ENCODE measurements at regions not wholly inside any gene's neighbourhood (a gene's known extent, or its start where the extent isn't known, plus 50 kb on each side); places are given as distances from the start of the nearest gene placed in this dataset.

DNA sequence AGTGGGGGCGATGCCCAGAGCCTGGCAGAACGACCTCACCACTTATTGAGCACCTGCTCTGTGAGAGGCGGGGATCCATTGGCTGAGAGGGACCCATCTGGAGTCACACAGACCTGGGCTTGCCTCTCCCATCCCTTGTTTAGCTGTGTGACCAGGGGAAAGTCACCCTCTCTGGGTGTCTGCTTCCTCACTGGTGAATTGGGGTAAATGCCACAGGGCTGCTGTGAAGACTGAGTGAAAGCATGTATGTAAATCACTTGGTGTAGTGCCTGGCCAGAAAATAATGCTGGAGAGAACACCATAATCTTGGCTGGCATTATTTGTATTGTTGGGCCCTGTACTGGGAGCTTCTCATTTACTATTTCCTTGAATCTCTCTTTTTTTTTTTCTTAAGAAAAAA is 83.4 kb upstream of the PRL start:
- no peak overlapping the region for H3K27ac ChIP-seq (ENCODE audit: low read depth in 1 of 3, low read length in 2 of 3)
- H3K36me3 ChIP-seq (ENCODE audit: control insufficient read depth in 3 of 3, insufficient read depth in 2 of 3, low read depth in 1 of 3, low read length in 3 of 3): no peaks in the 10 kb centered on the region
- FAIRE-seq: no peak
- 75 to 87% (median 80%) methylated on average over 3 of the region's 3 CpGs for WGBS, 3 donors
- DNase-seq: no peak
- H3K4me3 ChIP-seq (ENCODE audit: low read depth in 1 of 3, low read length in 3 of 3): no peak overlapping the region
- H3K9me3 ChIP-seq (ENCODE audit: control insufficient read depth in 2 of 2, insufficient read depth in 1 of 2, low read depth in 1 of 2, low read length in 1 of 2): no peaks in the 10 kb centered on the region
- no peaks in the 10 kb centered on the region for H3K27me3 ChIP-seq (ENCODE audit: control insufficient read depth in 3 of 3, insufficient read depth in 3 of 3, low read length in 3 of 3)
- H3K4me1 ChIP-seq (ENCODE audit: control insufficient read depth in 3 of 3, insufficient read depth in 2 of 3, low read depth in 1 of 3, low read length in 2 of 3): no peaks in the 10 kb centered on the region

GRCh38 chr6:22381845-22382544 is 85.2 kb upstream of the PRL start:
- Histone ChIP-seq H3K27me3 (ENCODE audit: control insufficient read depth in 3 of 3, insufficient read depth in 3 of 3, low read length in 3 of 3) (no peaks in the 10 kb centered on the region), H3K27ac (ENCODE audit: low read depth in 1 of 3, low read length in 2 of 3) (no peak overlapping the region), H3K4me3 (ENCODE audit: low read depth in 1 of 3, low read length in 3 of 3) (no peak overlapping the region), H3K36me3 (ENCODE audit: control insufficient read depth in 3 of 3, insufficient read depth in 2 of 3, low read depth in 1 of 3, low read length in 3 of 3) (no peaks in the 10 kb centered on the region), H3K4me1 (ENCODE audit: control insufficient read depth in 3 of 3, insufficient read depth in 2 of 3, low read depth in 1 of 3, low read length in 2 of 3) (no peaks in the 10 kb centered on the region), H3K9me3 (ENCODE audit: control insufficient read depth in 2 of 2, insufficient read depth in 1 of 2, low read depth in 1 of 2, low read length in 1 of 2) (no peaks in the 10 kb centered on the region)
- no peak for DNase-seq
- FAIRE-seq: no peak
- WGBS, 3 donors: 80 to 86% (median 82%) methylated on average over 9 of the region's 9 CpGs

GRCh38 chr6:22383016-22383415 is 86.2 kb upstream of the PRL start:
- no peaks in the 10 kb centered on the region for H3K9me3 ChIP-seq (ENCODE audit: control insufficient read depth in 2 of 2, insufficient read depth in 1 of 2, low read depth in 1 of 2, low read length in 1 of 2)
- 85 to 89% (median 88%) methylated on average over 6 of the region's 6 CpGs for WGBS, 3 donors
- H3K4me3 ChIP-seq (ENCODE audit: low read depth in 1 of 3, low read length in 3 of 3): no peak overlapping the region
- no peak for DNase-seq
- FAIRE-seq: no peak
- H3K36me3 ChIP-seq (ENCODE audit: control insufficient read depth in 3 of 3, insufficient read depth in 2 of 3, low read depth in 1 of 3, low read length in 3 of 3): no peaks in the 10 kb centered on the region
- H3K27me3 ChIP-seq (ENCODE audit: control insufficient read depth in 3 of 3, insufficient read depth in 3 of 3, low read length in 3 of 3): no peaks in the 10 kb centered on the region
- no peak overlapping the region for H3K27ac ChIP-seq (ENCODE audit: low read depth in 1 of 3, low read length in 2 of 3)
- no peaks in the 10 kb centered on the region for H3K4me1 ChIP-seq (ENCODE audit: control insufficient read depth in 3 of 3, insufficient read depth in 2 of 3, low read depth in 1 of 3, low read length in 2 of 3)

DNA sequence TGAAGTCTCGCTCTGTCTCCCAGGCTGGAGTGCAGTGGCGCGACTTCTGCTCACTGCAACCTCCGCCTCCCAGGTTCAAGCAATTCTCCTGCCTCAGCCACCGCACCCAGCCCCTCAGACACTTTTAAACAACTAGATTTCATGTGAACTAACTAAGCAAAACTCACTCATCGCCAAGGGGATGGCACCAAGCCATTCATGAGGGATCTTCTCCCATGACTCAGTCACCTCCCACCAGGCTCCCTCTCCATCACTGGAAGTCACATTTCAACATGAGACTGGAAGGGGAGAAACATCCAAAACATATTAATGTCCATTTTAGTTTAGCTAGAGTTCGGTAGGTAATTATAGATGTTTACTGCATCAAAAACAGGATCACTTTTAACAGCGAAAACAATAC is 95.9 kb upstream of the PRL start:
- 95 to 97% (median 95%) methylated on average over 8 of the region's 8 CpGs for whole genome bisulfite sequencing, 3 donors
- FAIRE-seq: no peak

GRCh38 chr6:22394691-22395090 is 97.9 kb upstream of the PRL start:
- DNase-seq (no peak), FAIRE-seq (no peak)
- Histone ChIP-seq H3K9me3 (ENCODE audit: control insufficient read depth in 2 of 2, insufficient read depth in 1 of 2, low read depth in 1 of 2, low read length in 1 of 2) (no peaks in the 10 kb centered on the region), H3K36me3 (ENCODE audit: control insufficient read depth in 3 of 3, insufficient read depth in 2 of 3, low read depth in 1 of 3, low read length in 3 of 3) (no peaks in the 10 kb centered on the region), H3K27me3 (ENCODE audit: control insufficient read depth in 3 of 3, insufficient read depth in 3 of 3, low read length in 3 of 3) (no peaks in the 10 kb centered on the region), H3K27ac (ENCODE audit: low read depth in 1 of 3, low read length in 2 of 3) (no peak overlapping the region), H3K4me3 (ENCODE audit: low read depth in 1 of 3, low read length in 3 of 3) (no peak overlapping the region), H3K4me1 (ENCODE audit: control insufficient read depth in 3 of 3, insufficient read depth in 2 of 3, low read depth in 1 of 3, low read length in 2 of 3) (no peaks in the 10 kb centered on the region)
- WGBS, 3 donors: 66 to 84% (median 69%) methylated on average over 2 of the region's 2 CpGs

More for the DNA sequence above, 95.9 kb upstream of the PRL start:
- H3K4me1 ChIP-seq (ENCODE audit: control insufficient read depth in 3 of 3, insufficient read depth in 2 of 3, low read depth in 1 of 3, low read length in 2 of 3): no peaks in the 10 kb centered on the region
- H3K27me3 ChIP-seq (ENCODE audit: control insufficient read depth in 3 of 3, insufficient read depth in 3 of 3, low read length in 3 of 3): no peaks in the 10 kb centered on the region
- H3K36me3 ChIP-seq (ENCODE audit: control insufficient read depth in 3 of 3, insufficient read depth in 2 of 3, low read depth in 1 of 3, low read length in 3 of 3): no peaks in the 10 kb centered on the region
- DNase-seq: no peak
- H3K9me3 ChIP-seq (ENCODE audit: control insufficient read depth in 2 of 2, insufficient read depth in 1 of 2, low read depth in 1 of 2, low read length in 1 of 2): no peaks in the 10 kb centered on the region
- H3K27ac ChIP-seq (ENCODE audit: low read depth in 1 of 3, low read length in 2 of 3): no peak overlapping the region
- H3K4me3 ChIP-seq (ENCODE audit: low read depth in 1 of 3, low read length in 3 of 3): no peak overlapping the region

GRCh38 chr6:22399693-22400092 is 102.9 kb upstream of the PRL start:
- 95 to 98% (median 96%) methylated on average over 4 of the region's 4 CpGs for WGBS, 3 donors
- DNase-seq (no peak), FAIRE-seq (no peak)

DNA sequence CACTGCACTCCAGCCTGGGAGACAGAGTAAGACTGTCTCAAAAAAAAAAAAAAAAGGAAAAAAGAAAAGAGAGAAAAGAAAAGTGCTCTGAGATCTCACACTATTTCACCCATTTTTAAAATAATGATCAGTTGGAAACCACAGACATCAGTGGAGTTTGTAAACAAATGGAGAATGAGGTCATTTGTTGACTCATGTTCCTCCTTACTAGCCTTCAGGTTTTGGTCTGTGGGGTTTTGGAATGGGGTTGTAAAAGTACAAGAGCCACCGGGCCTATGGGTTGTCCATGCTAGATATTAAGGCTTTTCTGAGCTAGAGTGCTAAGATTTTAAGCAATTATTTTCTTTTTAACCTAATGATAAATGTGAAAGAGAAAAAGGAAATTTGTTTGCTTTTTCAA is 104.4 kb upstream of the PRL start:
- FAIRE-seq (no peak), DNase-seq (no peak)
- no peaks in the 10 kb centered on the region for H3K27me3 ChIP-seq (ENCODE audit: control insufficient read depth in 3 of 3, insufficient read depth in 3 of 3, low read length in 3 of 3)
- no peaks in the 10 kb centered on the region for H3K36me3 ChIP-seq (ENCODE audit: control insufficient read depth in 3 of 3, insufficient read depth in 2 of 3, low read depth in 1 of 3, low read length in 3 of 3)
- 74 to 92% (median 77%) methylated on average over 1 of the region's 1 CpG for WGBS, 3 donors
- no peaks in the 10 kb centered on the region for H3K9me3 ChIP-seq (ENCODE audit: control insufficient read depth in 2 of 2, insufficient read depth in 1 of 2, low read depth in 1 of 2, low read length in 1 of 2)
- no peaks in the 10 kb centered on the region for H3K4me1 ChIP-seq (ENCODE audit: control insufficient read depth in 3 of 3, insufficient read depth in 2 of 3, low read depth in 1 of 3, low read length in 2 of 3)
- H3K4me3 ChIP-seq (ENCODE audit: low read depth in 1 of 3, low read length in 3 of 3): no peak overlapping the region
- H3K27ac ChIP-seq (ENCODE audit: low read depth in 1 of 3, low read length in 2 of 3): no peak overlapping the region

More at GRCh38 chr6:22399693-22400092, 102.9 kb upstream of the PRL start:
- no peak overlapping the region for H3K27ac ChIP-seq (ENCODE audit: low read depth in 1 of 3, low read length in 2 of 3)
- H3K36me3 ChIP-seq (ENCODE audit: control insufficient read depth in 3 of 3, insufficient read depth in 2 of 3, low read depth in 1 of 3, low read length in 3 of 3): no peaks in the 10 kb centered on the region
- H3K4me3 ChIP-seq (ENCODE audit: low read depth in 1 of 3, low read length in 3 of 3): no peak overlapping the region
- no peaks in the 10 kb centered on the region for H3K4me1 ChIP-seq (ENCODE audit: control insufficient read depth in 3 of 3, insufficient read depth in 2 of 3, low read depth in 1 of 3, low read length in 2 of 3)
- H3K9me3 ChIP-seq (ENCODE audit: control insufficient read depth in 2 of 2, insufficient read depth in 1 of 2, low read depth in 1 of 2, low read length in 1 of 2): no peaks in the 10 kb centered on the region
- no peaks in the 10 kb centered on the region for H3K27me3 ChIP-seq (ENCODE audit: control insufficient read depth in 3 of 3, insufficient read depth in 3 of 3, low read length in 3 of 3)

- Histone ChIP-seq H3K4me3 (ENCODE audit: low read depth in 1 of 3, low read length in 3 of 3) (no peak overlapping the region), H3K4me1 (ENCODE audit: control insufficient read depth in 3 of 3, insufficient read depth in 2 of 3, low read depth in 1 of 3, low read length in 2 of 3) (no peaks in the 10 kb centered on the region), H3K36me3 (ENCODE audit: control insufficient read depth in 3 of 3, insufficient read depth in 2 of 3, low read depth in 1 of 3, low read length in 3 of 3) (no peaks in the 10 kb centered on the region), H3K9me3 (ENCODE audit: control insufficient read depth in 2 of 2, insufficient read depth in 1 of 2, low read depth in 1 of 2, low read length in 1 of 2) (no peaks in the 10 kb centered on the region), H3K27me3 (ENCODE audit: control insufficient read depth in 3 of 3, insufficient read depth in 3 of 3, low read length in 3 of 3) (no peaks in the 10 kb centered on the region), H3K27ac (ENCODE audit: low read depth in 1 of 3, low read length in 2 of 3) (no peak overlapping the region)
- 83 to 91% (median 90%) methylated on average over 2 of the region's 2 CpGs for WGBS, 3 donors
- no peak for FAIRE-seq
- DNase-seq: no peak
Observed at GRCh38 chr6:22401932-22402331, 105.1 kb upstream of the PRL start.

DNA sequence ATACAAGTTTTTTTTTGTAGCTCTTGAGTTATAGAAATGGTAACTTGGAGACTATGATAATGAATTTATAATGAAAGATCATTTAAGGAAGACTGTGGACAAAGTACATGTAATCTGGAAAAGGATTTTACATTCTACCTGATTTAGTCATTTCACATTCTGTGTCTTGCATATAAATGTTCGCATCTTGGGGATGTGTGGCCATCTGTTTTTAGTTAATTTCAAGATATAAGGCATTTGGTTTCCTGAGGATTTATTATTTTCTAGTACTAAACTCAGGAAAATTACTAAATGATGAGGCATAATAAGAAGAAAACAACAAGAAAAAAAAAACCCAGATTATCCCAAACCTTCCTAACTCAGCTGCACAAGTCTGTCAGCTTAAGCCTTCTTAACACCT is 112.7 kb upstream of the PRL start:
- H3K27ac ChIP-seq (ENCODE audit: low read depth in 1 of 3, low read length in 2 of 3): no peak overlapping the region
- H3K4me3 ChIP-seq (ENCODE audit: low read depth in 1 of 3, low read length in 3 of 3): no peak overlapping the region
- DNase-seq (no peak), FAIRE-seq (no peak)
- no peaks in the 10 kb centered on the region for H3K36me3 ChIP-seq (ENCODE audit: control insufficient read depth in 3 of 3, insufficient read depth in 2 of 3, low read depth in 1 of 3, low read length in 3 of 3)
- WGBS, 3 donors: 93 to 97% (median 94%) methylated on average over 1 of the region's 1 CpG
- no peaks in the 10 kb centered on the region for H3K27me3 ChIP-seq (ENCODE audit: control insufficient read depth in 3 of 3, insufficient read depth in 3 of 3, low read length in 3 of 3)
- H3K9me3 ChIP-seq (ENCODE audit: control insufficient read depth in 2 of 2, insufficient read depth in 1 of 2, low read depth in 1 of 2, low read length in 1 of 2): no peaks in the 10 kb centered on the region
- no peaks in the 10 kb centered on the region for H3K4me1 ChIP-seq (ENCODE audit: control insufficient read depth in 3 of 3, insufficient read depth in 2 of 3, low read depth in 1 of 3, low read length in 2 of 3)

Measured in small intestine (tissue), 7 donors.